ENCODE measurements at regions not wholly inside any gene's neighbourhood (a gene's known extent, or its start where the extent isn't known, plus 50 kb on each side); places are given as distances from the start of the nearest gene placed in this dataset.
A peak's percentile ranks its signal among the peaks of the same experiment; 100 is the strongest.

DNA sequence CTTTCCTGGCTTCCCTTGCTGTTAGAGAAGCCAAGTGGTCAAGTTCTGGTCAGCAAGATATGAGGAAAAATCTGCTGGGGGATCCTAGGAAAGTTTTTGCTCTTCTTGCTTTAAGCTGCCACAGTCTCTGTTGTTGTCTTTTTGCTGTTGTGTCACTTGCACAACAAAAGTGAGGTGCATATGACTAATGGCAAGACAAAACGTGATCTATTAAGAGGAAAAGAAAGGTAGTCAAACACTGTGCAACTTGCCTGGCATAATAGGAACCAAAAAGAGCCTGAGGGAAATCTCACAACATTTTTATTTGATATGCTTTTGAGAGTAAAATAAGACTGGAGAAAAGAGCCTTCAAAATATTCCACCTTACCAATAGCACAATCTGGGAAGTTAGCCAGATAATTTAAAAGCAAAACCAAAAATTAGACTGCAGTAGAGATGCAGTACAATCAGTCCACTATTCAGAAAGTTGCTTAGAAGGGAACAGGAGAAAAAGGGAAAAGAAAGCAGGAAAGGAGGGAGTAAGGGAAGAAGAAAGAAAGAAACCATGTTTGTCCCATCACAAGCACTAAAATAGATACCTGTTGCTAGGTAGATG, 110.0 kb upstream of the SLC4A7 start:
- Histone ChIP-seq H3K4me1 (ENCODE audit: control insufficient read depth in 5 of 5, insufficient read depth in 5 of 5, low read length in 5 of 5) (peaks cover 14 to 36% (median 28%) of the 10 kb centered on the region in 5 donors), H3K9me3 (ENCODE audit: control insufficient read depth in 5 of 5, low read length in 5 of 5) (no peaks in the 10 kb centered on the region), H3K4me3 (ENCODE audit: low read depth in 1 of 5, low read length in 5 of 5) (no peak overlapping the region), H3K36me3 (ENCODE audit: control insufficient read depth in 5 of 5, insufficient read depth in 5 of 5, low read length in 5 of 5) (no peaks in the 10 kb centered on the region), H3K9ac (ENCODE audit: low read length in 5 of 5) (no peak overlapping the region), H3K27ac (ENCODE audit: low read depth, low read length) (no peak overlapping the region), H3K27me3 (ENCODE audit: control insufficient read depth in 5 of 5, insufficient read depth in 4 of 5, low read length in 5 of 5) (no peaks in the 10 kb centered on the region)

DNA sequence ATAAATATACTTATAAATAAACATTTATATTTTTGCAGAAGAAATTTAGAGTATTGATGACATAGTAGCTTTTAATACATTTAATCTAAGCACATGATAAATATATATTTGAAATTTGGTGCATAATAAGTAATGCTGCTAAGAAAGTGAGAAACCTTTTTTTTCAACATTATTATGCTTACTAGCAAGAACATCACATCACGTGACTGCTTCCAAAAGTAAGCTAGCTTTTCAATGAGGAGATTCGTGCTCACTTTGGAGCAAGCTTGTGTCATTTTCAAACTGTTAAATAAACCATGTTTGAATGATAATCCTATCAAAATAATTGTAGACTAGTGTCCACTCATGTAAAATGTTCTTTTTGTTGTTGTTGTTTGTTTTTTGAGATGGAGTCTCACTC, 109.0 kb upstream of the SLC4A7 start:
- H3K27ac ChIP-seq (ENCODE audit: low read depth, low read length) = no peak overlapping the region
- no peaks in the 10 kb centered on the region for H3K27me3 ChIP-seq (ENCODE audit: control insufficient read depth in 5 of 5, insufficient read depth in 4 of 5, low read length in 5 of 5)
- no peaks in the 10 kb centered on the region for H3K36me3 ChIP-seq (ENCODE audit: control insufficient read depth in 5 of 5, insufficient read depth in 5 of 5, low read length in 5 of 5)
- no peak overlapping the region for H3K9ac ChIP-seq (ENCODE audit: low read length in 5 of 5)
- H3K4me1 ChIP-seq (ENCODE audit: control insufficient read depth in 5 of 5, insufficient read depth in 5 of 5, low read length in 5 of 5) = peaks cover 14 to 36% (median 28%) of the 10 kb centered on the region in 5 donors
- H3K9me3 ChIP-seq (ENCODE audit: control insufficient read depth in 5 of 5, low read length in 5 of 5) = no peaks in the 10 kb centered on the region
- no peak overlapping the region for H3K4me3 ChIP-seq (ENCODE audit: low read depth in 1 of 5, low read length in 5 of 5)

DNA sequence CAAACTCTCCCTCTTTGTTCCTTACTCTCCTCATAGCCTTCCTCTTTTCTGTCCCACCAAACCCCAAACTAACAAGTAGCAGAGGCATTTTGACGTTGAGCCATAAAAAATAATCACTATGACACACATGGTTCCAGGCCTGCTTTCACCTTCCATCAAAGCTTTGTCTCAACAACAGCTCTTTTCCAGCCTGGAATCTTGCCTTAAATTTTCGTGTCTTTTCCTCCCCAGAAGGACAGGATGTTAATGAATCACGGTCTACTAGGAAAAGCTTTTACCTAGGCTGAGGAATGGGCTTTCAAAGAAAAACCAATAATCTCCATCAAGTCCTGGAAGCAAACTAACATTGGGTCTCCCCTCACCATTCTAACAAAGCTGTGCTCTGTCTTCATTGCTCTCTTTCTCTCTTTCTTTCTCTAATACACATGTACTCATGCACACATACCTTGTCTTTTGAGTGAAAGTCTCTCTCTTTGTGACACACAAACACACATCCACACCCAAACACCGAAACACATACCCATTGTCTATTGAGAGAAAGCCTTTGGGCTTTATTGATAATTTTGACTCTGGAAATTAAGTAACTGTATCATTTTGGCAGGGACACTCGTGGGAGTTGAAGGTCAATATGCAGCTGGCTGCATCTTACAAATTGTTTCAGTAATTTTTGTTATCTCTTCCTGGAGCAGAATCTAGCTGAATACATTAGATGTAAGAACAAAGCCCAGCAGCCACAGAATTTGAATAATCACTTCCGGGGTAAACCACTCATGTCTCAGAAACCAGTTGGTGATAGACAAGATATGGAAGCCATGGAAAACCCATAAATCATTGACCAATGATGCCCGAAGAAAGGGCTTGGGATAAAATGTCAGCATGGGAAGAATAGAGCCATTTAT, 107.4 kb upstream of the SLC4A7 start:
- no peaks in the 10 kb centered on the region for H3K36me3 ChIP-seq (ENCODE audit: control insufficient read depth in 5 of 5, insufficient read depth in 5 of 5, low read length in 5 of 5)
- no peaks in the 10 kb centered on the region for H3K27me3 ChIP-seq (ENCODE audit: control insufficient read depth in 5 of 5, insufficient read depth in 4 of 5, low read length in 5 of 5)
- H3K9me3 ChIP-seq (ENCODE audit: control insufficient read depth in 5 of 5, low read length in 5 of 5) = no peaks in the 10 kb centered on the region
- H3K4me3 ChIP-seq (ENCODE audit: low read depth in 1 of 5, low read length in 5 of 5) = peak overlapping the region in 2 of 5 donors; percentile 11 to 45
- peak overlapping the region in 1 of 5 donors; percentile 2 for H3K9ac ChIP-seq (ENCODE audit: low read length in 5 of 5)
- peak overlapping the region; percentile 76 for H3K27ac ChIP-seq (ENCODE audit: low read depth, low read length)
- peaks cover 11 to 31% (median 28%) of the 10 kb centered on the region in 5 donors for H3K4me1 ChIP-seq (ENCODE audit: control insufficient read depth in 5 of 5, insufficient read depth in 5 of 5, low read length in 5 of 5)

DNA sequence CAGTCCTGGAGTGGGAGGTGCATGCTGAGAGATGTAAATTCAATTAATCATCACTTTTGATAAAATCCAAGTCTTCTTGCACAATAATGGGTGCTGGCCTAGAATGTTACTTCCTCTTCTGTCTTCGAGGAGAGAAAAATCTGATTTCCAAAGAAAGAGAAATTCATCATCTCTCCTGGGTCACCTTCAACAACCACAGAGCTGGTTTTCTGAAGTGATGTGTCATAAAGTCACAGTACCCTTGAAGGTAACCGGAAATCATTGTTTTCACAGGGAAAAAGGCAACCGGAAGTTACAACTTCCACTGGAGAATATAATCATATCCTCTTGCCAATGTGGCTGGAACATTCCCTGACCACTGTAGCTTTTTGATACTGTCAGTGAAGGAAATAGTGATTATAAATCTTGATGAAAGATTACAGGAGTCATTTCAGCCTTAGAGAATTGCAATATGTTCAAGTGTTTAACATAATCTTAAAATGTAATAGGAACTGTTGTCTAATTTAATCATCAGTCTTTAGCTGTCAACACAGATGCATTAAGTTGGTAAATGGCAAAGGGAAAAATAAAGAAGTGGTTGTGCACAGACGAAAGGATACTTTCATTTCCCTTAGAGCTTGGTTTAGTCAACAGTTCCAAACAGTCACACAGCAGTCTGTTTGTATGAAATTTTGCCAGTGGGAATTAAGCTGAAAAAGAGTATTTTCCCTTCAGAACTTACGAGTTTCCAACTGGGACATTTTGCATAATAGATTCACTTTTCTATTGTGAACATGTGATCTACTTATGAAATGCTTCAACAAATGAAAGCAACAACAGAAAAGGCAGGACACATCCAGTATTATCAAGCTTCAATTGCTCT, 106.5 kb upstream of the SLC4A7 start:
- Histone ChIP-seq H3K9ac (ENCODE audit: low read length in 5 of 5) (no peak overlapping the region), H3K27me3 (ENCODE audit: control insufficient read depth in 5 of 5, insufficient read depth in 4 of 5, low read length in 5 of 5) (no peaks in the 10 kb centered on the region), H3K4me1 (ENCODE audit: control insufficient read depth in 5 of 5, insufficient read depth in 5 of 5, low read length in 5 of 5) (peaks cover 10 to 28% (median 26%) of the 10 kb centered on the region in 5 donors), H3K9me3 (ENCODE audit: control insufficient read depth in 5 of 5, low read length in 5 of 5) (no peaks in the 10 kb centered on the region), H3K36me3 (ENCODE audit: control insufficient read depth in 5 of 5, insufficient read depth in 5 of 5, low read length in 5 of 5) (no peaks in the 10 kb centered on the region), H3K4me3 (ENCODE audit: low read depth in 1 of 5, low read length in 5 of 5) (peak overlapping the region in 3 of 5 donors; percentile 11 to 50 (median 45)), H3K27ac (ENCODE audit: low read depth, low read length) (peak overlapping the region; percentile 76)

DNA sequence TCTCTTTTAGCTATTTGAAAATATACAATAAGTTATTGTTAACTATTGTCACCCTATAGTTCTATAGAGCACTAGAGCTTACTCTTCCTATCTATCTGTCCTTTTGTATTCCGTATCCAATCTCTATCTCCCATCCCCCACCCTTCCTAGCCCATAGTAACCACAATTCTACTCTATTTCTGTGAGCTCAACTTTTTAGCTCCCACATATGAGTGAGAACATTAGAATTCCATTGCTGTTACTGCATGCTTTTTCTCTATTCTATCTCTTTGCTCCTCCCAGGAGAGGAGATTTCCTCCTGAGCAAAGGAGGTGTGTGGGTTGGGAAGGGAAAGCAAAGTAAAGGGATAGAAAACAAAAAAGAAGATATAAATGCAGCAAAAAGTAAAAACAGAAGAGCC, 105.6 kb upstream of the SLC4A7 start:
- H3K27ac ChIP-seq (ENCODE audit: low read depth, low read length) = peak overlapping the region; percentile 76
- H3K9me3 ChIP-seq (ENCODE audit: control insufficient read depth in 5 of 5, low read length in 5 of 5) = no peaks in the 10 kb centered on the region
- H3K27me3 ChIP-seq (ENCODE audit: control insufficient read depth in 5 of 5, insufficient read depth in 4 of 5, low read length in 5 of 5) = no peaks in the 10 kb centered on the region
- H3K9ac ChIP-seq (ENCODE audit: low read length in 5 of 5) = no peak overlapping the region
- no peak overlapping the region for H3K4me3 ChIP-seq (ENCODE audit: low read depth in 1 of 5, low read length in 5 of 5)
- peaks cover 10 to 31% (median 26%) of the 10 kb centered on the region in 5 donors for H3K4me1 ChIP-seq (ENCODE audit: control insufficient read depth in 5 of 5, insufficient read depth in 5 of 5, low read length in 5 of 5)
- no peaks in the 10 kb centered on the region for H3K36me3 ChIP-seq (ENCODE audit: control insufficient read depth in 5 of 5, insufficient read depth in 5 of 5, low read length in 5 of 5)

DNA sequence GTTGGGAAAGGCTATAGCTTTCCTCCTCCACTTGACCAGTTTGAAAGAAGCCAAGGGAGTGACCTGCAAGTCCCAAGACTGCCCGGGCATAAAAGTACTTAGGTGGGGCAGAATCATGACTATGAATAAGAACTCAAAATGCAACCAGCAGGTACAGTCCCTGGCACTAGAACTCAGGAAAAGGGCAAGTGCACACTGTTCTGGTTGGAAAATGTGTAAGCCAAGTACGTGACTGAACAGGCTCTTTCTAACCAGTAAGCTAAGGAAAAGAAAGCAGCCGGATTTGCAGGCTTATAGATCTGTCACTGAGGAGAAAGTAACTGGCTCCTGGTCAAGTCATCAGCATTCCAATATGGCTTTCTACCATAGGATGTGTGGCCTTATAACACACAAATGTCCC, 101.2 kb upstream of the SLC4A7 start:
- Histone ChIP-seq H3K4me1 (ENCODE audit: control insufficient read depth in 5 of 5, insufficient read depth in 5 of 5, low read length in 5 of 5) (peaks cover 1 to 12% (median 10%) of the 10 kb centered on the region in 5 donors), H3K27me3 (ENCODE audit: control insufficient read depth in 5 of 5, insufficient read depth in 4 of 5, low read length in 5 of 5) (no peaks in the 10 kb centered on the region), H3K27ac (ENCODE audit: low read depth, low read length) (no peak overlapping the region), H3K36me3 (ENCODE audit: control insufficient read depth in 5 of 5, insufficient read depth in 5 of 5, low read length in 5 of 5) (no peaks in the 10 kb centered on the region), H3K9me3 (ENCODE audit: control insufficient read depth in 5 of 5, low read length in 5 of 5) (no peaks in the 10 kb centered on the region), H3K4me3 (ENCODE audit: low read depth in 1 of 5, low read length in 5 of 5) (no peak overlapping the region), H3K9ac (ENCODE audit: low read length in 5 of 5) (no peak overlapping the region)

DNA sequence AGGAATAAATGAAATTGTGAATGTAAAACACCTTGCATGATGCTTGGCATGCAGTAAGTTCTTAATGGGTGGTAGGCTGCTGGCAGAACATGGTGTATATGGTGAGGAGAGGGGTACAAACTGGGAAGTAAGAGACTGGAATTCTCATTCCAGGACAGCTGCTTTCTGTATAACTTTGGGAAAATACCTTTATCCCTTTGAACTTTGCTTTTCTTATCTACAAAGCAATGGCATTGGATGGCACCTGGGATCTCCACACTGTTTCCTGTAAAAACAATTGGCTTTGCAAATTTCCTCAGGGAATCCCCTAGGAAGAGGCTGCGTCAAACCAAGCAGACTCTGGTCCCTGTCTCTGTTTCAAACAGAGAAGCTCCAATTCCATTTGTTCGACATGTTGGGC, 100.7 kb upstream of the SLC4A7 start:
- Histone ChIP-seq H3K27me3 (ENCODE audit: control insufficient read depth in 5 of 5, insufficient read depth in 4 of 5, low read length in 5 of 5) (no peaks in the 10 kb centered on the region), H3K9me3 (ENCODE audit: control insufficient read depth in 5 of 5, low read length in 5 of 5) (no peaks in the 10 kb centered on the region), H3K9ac (ENCODE audit: low read length in 5 of 5) (no peak overlapping the region), H3K27ac (ENCODE audit: low read depth, low read length) (no peak overlapping the region), H3K4me3 (ENCODE audit: low read depth in 1 of 5, low read length in 5 of 5) (no peak overlapping the region), H3K36me3 (ENCODE audit: control insufficient read depth in 5 of 5, insufficient read depth in 5 of 5, low read length in 5 of 5) (no peaks in the 10 kb centered on the region), H3K4me1 (ENCODE audit: control insufficient read depth in 5 of 5, insufficient read depth in 5 of 5, low read length in 5 of 5) (peaks cover 0 to 6% (median 4%) of the 10 kb centered on the region in 5 donors)

DNA sequence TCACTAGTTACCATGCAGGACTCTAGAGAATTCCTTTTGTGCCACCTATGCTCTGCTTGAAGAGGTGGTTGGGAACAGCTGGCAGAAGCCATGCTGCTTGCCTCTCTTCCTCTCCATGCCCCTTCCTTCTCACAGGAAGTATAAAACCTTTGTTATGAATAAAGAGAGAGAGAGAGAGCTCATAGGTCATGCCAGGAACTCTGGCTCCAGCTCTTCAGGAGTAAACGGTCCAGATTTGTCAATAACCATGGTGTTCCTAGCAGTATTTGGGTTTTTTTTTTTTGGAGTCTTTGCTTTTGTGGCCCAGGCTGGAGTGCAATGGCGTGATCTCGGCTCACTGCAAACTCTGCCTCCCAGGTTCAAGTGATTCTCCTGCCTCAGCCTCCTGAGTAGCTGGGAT, 97.7 kb upstream of the SLC4A7 start:
- H3K4me1 ChIP-seq (ENCODE audit: control insufficient read depth in 5 of 5, insufficient read depth in 5 of 5, low read length in 5 of 5) = peaks cover 0 to 13% (median 5%) of the 10 kb centered on the region in 5 donors

DNA sequence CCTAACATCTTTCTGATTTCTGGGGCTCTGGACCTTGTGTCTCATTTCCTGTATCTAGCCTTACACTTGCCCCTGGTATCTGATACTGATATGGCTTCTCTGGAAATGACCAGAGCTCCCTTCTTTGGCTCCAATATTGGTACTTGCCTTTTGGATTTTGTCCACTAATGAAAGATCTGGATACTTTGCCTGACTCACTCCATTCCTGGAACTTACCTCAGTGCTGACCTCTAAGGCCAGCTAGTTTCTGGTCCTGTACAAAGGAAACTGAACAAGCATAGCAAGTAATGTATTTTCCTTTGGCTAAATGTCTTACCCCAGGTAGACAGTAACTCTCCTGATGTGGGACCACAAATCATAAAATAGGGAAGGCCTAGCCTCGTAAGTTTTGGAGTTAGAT, 93.8 kb upstream of the SLC4A7 start:
- H3K27me3 ChIP-seq (ENCODE audit: control insufficient read depth in 5 of 5, insufficient read depth in 4 of 5, low read length in 5 of 5) = no peaks in the 10 kb centered on the region
- H3K36me3 ChIP-seq (ENCODE audit: control insufficient read depth in 5 of 5, insufficient read depth in 5 of 5, low read length in 5 of 5) = no peaks in the 10 kb centered on the region
- H3K4me3 ChIP-seq (ENCODE audit: low read depth in 1 of 5, low read length in 5 of 5) = no peak overlapping the region
- peaks cover 0 to 10% (median 5%) of the 10 kb centered on the region in 5 donors for H3K4me1 ChIP-seq (ENCODE audit: control insufficient read depth in 5 of 5, insufficient read depth in 5 of 5, low read length in 5 of 5)
- no peaks in the 10 kb centered on the region for H3K9me3 ChIP-seq (ENCODE audit: control insufficient read depth in 5 of 5, low read length in 5 of 5)
- no peak overlapping the region for H3K27ac ChIP-seq (ENCODE audit: low read depth, low read length)
- peak overlapping the region in 1 of 5 donors; percentile 15 for H3K9ac ChIP-seq (ENCODE audit: low read length in 5 of 5)

More for the DNA sequence above, 97.7 kb upstream of the SLC4A7 start:
- Histone ChIP-seq H3K9me3 (ENCODE audit: control insufficient read depth in 5 of 5, low read length in 5 of 5) (no peaks in the 10 kb centered on the region), H3K9ac (ENCODE audit: low read length in 5 of 5) (no peak overlapping the region), H3K27me3 (ENCODE audit: control insufficient read depth in 5 of 5, insufficient read depth in 4 of 5, low read length in 5 of 5) (no peaks in the 10 kb centered on the region), H3K27ac (ENCODE audit: low read depth, low read length) (no peak overlapping the region), H3K36me3 (ENCODE audit: control insufficient read depth in 5 of 5, insufficient read depth in 5 of 5, low read length in 5 of 5) (no peaks in the 10 kb centered on the region), H3K4me3 (ENCODE audit: low read depth in 1 of 5, low read length in 5 of 5) (no peak overlapping the region)
